ENCODE measurements at regions not wholly inside any gene's neighbourhood (a gene's known extent, or its start where the extent isn't known, plus 50 kb on each side); places are given as distances from the start of the nearest gene placed in this dataset.
"Not testable (repeated sequence)": the region's sequence is repeated elsewhere in the genome, so short reads cannot be mapped to it uniquely, and the experiment has no call there.

GRCh38 chr13:87538366-87539052 lies 132.7 kb upstream of the SLITRK5 start:
- DNase-seq = no peak

GRCh38 chr13:87553142-87553541 lies 118.0 kb upstream of the SLITRK5 start:
- no peak for DNase-seq

DNA sequence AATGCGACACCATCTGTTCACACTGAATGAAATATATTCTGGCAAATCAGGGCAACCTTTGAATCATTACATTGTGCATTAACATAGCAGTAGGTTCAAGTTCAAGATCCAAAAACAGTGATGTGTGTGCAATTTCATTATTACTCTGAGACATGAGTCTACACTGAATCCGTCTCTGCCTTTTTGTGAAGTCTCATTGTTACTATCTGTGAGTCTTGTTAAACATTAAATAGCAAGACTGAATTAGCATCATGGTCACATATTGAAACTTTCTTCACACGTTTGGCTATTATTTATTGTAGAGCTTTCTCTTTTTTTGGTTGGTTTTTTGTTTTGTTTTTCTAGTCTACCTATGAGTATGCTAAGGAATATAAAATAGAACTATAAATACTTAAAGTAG lies 117.1 kb upstream of the SLITRK5 start:
- DNase-seq = no peak

GRCh38 chr13:87557788-87558187 lies 113.4 kb upstream of the SLITRK5 start:
- no peak for DNase-seq

DNA sequence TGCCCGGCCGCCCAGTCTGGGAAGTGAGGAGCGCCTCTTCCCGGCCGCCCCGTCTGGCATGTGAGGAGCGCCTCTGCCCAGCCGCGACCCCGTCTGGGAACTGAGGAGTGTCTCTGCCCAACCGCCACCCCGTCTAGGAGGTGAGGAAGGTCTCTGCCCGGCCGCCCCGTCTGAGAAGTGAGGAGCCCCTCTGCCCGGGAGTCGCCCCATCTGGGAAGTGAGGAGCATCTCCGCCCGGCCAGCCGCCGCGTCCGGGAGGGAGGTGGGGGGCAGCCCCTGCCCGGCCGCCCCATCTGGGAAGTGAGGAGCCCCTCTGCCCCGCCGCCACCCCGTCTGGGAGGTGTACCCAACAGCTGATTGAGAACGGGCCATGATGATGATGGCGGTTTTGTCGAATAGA lies 109.6 kb upstream of the SLITRK5 start:
- not testable (repeated sequence) for DNase-seq

DNA sequence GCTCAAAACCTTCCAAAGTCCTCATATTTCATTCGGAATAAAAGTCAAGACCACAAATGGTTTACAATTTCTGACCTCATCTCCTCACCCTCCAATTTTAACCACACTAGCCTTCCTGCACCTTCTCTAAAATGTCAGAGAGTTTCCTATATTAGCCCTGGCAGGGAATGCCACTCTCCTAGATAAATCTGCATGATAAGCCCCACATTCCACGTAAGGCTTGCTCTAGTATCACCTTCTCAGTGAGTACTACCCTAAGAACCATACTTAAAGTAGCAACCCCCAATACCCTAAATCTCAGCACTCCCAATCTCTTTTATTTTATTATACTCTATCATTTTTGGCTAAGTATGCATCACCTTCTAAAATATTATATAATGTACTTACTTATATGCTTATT lies 100.5 kb upstream of the SLITRK5 start:
- DNase-seq = no peak

DNA sequence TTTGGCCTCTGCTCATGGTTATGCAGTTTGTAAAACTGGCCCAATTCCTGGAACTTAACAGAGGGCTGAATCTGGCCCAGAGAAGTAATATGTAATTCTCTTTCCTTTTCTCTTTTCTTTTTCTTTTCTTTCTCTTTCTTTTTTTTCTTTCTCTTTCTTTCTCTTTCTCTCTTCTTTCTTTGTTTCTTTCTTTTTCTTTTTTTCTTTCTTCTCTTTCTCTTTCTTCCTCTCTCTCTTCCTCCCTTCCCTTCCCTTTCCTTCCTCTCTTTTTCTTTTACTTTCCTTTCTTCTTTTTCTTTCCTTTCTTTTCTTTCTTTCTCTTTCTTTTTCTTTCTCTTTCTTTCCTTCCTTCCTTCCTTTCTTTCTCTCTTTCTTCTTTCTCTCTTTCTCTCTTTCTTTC lies 88.8 kb upstream of the SLITRK5 start:
- no peak for DNase-seq

DNA sequence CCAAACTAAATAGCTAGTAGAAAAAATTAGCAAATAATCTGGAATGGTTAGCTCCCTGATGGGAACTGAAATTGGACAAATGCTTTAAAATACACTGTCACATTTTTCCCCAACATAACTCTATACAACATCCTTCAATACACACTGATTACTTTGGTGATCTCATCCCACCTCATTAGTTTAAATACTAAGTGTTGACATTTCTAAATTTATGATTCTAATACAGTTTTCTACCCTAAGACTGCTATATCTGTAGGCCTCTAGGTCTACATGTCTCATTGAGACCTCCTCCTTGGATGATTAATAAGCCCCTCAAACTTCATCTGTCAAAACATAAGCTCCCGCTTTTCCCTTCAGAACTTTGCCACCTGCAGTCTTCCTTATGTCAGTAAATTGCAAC lies 80.7 kb upstream of the SLITRK5 start:
- no peak for DNase-seq

DNA sequence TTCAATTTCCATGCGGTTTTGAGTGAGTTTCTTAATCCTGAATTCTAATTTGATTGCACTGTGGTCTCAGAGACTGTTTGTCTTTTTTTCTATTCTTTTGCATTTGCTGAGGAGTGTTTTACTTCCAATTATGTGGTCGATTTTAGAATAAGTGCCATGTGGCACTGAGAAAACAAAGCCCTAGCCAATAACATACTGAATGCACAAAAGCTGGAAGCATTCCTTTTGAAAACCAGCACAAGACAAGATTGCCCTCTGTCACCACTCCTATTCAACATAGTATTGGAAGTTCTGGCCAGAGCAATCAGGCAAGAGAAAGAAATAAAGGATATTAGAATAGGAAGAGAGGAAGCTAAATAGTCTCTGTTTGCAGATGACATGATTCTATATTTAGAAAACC lies 66.7 kb upstream of the SLITRK5 start:
- not testable (repeated sequence) for DNase-seq

DNA sequence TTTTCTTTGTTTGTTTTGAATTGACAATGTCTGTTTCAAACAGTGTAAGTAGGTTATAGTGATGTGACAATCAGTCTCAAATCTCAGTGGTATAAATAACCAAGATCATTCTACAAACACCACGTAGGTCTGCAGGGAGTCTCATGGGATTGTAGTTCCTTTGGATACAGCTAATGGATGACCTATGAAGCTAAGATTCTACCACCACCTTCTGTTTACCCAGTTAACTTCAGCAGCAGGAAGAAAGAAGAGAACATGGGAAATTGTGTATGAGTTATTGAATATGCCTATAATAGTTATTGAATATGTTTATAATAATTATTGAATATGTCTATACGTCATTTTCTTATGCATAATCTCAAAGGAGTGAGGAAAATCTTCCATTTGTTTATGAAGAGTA lies 63.9 kb upstream of the SLITRK5 start:
- DNase-seq = no peak

DNA sequence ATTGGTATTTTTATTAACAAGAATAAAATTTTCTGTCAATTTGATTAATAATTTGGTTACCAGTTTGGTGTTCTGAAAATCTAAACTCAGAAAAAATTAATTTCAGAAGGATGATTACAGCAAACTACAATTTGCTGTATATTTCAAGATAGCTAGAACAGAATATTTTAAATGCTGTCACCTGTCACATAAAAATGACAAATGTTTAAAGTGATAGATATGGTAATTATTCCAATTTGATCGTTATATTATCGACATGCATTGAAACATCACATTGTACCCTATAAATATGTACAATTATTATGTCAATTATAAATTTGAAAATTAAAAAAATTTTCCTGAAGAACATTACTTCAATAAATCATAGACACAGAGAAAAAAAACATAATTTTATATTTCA lies 56.9 kb upstream of the SLITRK5 start:
- DNase-seq = no peak
